ENCODE measurements at regions not wholly inside any gene's neighbourhood (a gene's known extent, or its start where the extent isn't known, plus 50 kb on each side); places are given as distances from the start of the nearest gene placed in this dataset.

DNA sequence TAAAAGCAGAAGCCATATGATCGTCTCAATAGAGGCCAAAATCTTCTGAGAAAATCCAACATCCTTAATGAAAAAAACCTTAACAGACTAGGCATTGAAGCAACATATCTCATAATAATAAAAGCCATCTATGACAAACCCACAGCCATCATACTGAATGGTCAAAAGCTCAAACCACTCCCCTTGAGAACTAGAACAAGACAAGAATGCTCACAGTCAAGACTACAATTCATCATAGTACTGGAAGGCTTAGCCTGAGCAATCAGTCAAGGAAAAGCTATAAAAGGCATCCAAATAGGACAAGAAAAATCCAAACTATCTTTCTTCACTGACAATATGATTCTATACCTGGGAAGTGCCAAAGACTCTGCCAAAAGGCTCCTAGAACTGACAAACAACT is 2668.2 kb upstream of the PCDH20 start:
- no peak for TF ChIP-seq POLR2A (IDR thresholded peaks at IDR 0.05)
- TF ChIP-seq CTCF (IDR thresholded peaks at IDR 0.05 in 4 of 5, conservative IDR thresholded peaks at IDR 0.05 in 1 of 5), result no peak

Data from gastrocnemius medialis (tissue), 4 donors.